AML-193 (cell line): ENCODE measurements at regions not wholly inside any gene's neighbourhood (a gene's known extent, or its start where the extent isn't known, plus 50 kb on each side); places are given as distances from the start of the nearest gene placed in this dataset.
"Not testable (repeated sequence)": the region's sequence is repeated elsewhere in the genome, so short reads cannot be mapped to it uniquely, and the experiment has no call there.

Source experiments
- DNase-seq, 2 experiments: peaks; one replicate each; lab custom pipeline; 2025; lab: John Stamatoyannopoulos, UW

DNA sequence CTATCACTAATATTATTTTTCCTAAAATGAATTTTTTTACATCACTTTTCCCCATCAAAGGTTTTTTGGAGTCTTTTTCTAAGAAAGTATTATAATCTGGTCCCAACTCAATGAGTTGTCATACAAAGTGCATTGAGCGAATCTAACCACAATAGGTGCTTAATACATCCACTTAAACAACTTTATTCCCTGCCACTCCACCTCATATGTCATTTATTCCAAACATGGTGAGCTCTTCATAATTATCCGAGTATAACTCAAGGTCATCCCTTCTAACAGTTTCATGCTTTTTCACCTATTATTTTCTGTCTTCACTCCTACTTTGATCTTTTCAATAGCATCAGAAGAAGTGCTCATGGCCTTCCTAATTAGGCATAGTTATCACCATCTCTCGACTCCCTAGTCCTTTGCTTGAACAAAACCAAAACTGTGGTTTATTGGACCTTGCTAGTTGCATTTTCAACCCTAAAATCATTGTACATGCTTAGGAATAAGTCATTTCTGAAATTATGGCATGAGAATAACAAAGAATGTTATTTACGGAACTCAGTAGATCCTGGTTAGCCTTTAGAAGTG is 754.7 kb upstream of the CTNND2 start:
- no peak for DNase-seq

DNA sequence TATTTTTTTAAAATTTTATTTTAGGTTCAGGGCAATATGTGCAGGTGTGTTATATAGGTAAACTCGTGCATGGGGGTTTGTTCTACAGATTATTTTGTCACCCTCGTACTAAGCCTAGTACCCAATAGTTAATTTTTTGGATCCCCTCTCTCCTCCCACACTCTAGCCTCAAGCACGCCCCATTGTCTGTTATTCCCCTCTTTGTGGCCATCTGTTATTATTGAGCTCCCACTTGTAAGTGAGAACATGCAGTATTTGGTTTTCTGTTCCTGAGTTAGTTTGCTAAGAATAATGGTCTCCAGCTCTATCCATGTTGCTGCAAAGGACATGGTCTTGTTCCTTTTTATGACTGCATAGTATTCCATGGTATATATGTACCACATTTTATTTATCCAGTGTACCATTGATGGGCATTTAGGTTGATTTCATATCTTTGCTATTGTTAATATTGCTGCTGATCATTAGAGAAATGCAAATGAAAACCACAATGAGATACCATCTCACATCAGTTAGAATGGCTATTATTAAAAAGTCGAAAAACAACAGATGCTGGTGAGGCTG is 753.7 kb upstream of the CTNND2 start:
- DNase-seq, result not testable (repeated sequence)

DNA sequence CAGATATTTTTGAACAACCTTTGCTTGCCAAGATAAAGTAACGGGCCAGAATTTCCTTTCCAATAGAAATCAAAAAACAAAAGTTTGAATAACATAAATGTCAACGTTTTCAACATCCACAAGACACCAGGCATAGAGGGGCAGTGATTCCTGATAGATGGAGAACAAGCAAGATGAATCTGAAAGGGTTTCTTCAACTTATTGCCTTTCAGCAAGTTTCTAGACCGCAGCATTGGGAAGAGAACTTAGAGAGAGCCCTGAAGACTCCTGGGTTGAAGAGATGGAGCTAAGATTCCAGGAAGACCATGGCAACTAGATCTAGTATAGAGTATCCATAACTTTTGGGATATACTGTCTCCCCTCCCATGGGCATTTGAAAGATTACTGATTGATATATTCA is 751.4 kb upstream of the CTNND2 start:
- DNase-seq, result no peak

DNA sequence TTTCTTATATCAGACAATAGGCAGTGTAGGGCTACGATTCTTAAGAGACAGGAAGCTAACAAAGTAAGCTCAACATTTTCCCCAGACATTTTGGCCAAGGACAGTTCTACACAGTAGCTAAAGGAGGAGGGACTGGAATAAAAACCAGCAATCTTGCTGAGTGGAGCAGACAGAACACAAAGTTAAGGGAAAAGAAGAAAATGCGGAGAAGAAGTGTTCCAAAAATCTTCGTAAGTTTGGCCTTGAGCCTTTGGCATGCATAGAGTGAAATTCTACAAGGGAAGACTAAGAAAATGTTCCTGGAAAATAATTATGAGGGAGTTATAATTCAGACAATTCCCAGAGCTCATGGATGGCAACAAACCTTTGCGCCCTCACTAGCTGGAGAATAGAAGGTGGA is 748.0 kb upstream of the CTNND2 start:
- no peak for DNase-seq

DNA sequence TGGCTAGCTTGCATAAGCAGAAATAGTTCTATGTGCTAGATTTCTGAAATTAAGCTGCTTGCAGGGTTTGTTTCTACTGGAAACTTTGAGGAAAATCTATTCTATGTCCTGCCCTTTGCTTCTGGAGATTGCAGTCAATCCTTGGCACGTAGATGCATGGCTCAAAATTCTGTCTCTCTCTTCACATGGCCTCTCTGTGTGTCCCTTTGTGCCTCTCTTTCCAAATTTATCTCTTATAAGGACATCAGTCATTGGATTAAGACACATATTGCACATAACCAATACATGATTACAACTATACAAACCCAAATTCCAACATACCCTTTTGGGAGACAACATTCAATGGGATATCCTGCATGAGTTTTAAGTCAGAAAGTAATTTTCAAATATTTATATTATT is 744.3 kb upstream of the CTNND2 start:
- DNase-seq, result no peak

DNA sequence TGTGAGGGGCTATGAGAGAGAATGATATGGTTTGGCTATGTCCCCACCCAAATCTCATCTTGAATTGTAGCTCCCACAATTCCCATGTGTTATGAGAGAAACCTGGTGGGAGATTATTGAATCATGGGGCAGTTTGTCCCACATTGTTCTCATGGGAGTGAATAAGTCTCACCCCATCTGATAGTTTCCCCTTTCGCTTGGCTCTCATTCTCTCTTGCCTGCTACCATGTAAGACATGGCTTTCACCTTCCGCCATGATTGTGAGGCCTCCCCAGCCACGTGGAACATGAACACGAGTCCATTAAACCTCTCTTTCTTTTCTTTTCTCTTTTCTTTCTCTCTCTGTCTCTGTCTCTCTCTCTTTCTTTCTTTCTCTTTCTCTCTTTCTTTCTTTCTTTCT is 743.4 kb upstream of the CTNND2 start:
- DNase-seq, result no peak

DNA sequence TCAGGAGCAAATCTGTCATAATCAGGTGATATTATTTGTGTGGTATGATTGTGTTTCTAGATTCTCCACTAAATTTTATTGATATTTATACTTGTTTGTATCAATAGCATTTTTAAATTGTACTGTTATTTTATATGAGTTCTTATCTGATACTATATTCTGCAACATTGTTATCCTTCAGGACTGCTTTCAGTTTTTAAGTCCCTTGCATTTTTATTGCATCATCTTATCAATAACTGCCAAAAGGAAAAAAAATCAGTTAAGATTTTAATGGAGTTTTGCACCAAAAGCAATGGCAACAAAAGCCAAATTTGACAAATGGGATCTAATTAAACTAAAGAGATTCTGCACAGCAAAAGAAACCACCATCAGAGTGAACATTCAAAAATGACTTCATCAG is 741.3 kb upstream of the CTNND2 start:
- DNase-seq, result no peak

DNA sequence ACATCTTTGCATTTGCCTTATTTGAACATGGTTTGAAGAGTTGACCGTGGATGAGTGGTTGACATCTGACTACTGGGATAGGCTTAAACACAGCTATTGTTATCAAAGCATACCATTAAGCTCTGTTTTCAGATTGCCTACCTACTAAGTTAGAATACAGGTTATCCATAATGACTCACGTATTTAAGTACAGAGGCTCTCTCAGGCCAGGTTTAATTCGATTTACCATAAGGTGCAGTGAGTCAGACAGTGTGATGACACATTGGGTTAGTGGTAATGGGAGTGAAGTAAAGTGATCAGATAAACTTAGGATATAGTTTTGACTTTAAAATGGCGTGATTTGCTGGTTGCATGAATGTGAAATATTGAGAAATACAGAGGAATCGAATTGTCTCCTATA is 732.0 kb upstream of the CTNND2 start:
- DNase-seq, result no peak

DNA sequence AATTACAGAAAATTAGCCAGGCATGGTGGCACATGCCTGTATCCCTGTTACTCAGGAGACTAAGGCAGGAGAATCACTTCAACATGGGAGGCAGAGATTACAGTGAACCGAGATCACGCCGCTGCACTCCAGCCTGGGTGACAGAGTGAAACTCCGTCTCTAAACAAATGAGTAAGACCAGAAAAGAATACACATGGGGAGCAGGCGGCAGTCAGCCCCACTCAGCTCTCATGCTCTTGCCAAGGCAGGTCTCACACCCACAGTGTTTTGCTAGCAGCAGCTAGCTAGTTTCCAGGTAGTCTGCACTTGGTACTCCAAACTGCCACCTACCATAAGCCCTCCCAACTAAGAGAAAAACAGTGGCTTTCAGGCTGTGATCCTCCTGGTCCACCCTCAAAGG is 722.3 kb upstream of the CTNND2 start:
- no peak for DNase-seq

DNA sequence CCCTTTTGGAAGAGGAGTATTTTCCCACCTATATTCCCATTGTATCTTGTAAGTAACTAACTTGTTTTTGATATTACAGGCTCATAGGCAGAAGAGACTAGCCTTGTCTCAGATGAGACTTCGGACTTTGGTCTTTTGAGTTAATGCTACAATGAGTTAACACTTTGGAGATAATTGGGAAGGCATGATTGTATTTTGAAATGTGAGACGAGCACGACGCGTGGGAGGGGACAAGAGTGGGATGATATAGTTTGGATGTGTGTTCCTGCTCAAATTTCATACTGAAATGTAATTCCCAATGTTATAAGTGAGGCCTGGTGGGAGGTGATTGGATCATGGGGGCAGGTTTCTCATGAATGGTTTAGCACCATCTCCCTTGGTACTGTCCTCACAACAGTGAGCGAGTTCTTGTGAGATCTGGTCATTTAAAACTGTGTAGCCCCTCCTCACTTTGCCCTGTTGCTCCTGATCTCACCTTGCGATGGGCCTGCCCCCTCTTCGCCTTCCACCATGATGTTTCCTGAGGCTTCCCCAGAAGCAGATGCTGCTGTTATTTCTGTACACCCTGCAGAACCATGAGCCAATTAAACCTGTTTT is 721.5 kb upstream of the CTNND2 start:
- DNase-seq, result no peak

DNA sequence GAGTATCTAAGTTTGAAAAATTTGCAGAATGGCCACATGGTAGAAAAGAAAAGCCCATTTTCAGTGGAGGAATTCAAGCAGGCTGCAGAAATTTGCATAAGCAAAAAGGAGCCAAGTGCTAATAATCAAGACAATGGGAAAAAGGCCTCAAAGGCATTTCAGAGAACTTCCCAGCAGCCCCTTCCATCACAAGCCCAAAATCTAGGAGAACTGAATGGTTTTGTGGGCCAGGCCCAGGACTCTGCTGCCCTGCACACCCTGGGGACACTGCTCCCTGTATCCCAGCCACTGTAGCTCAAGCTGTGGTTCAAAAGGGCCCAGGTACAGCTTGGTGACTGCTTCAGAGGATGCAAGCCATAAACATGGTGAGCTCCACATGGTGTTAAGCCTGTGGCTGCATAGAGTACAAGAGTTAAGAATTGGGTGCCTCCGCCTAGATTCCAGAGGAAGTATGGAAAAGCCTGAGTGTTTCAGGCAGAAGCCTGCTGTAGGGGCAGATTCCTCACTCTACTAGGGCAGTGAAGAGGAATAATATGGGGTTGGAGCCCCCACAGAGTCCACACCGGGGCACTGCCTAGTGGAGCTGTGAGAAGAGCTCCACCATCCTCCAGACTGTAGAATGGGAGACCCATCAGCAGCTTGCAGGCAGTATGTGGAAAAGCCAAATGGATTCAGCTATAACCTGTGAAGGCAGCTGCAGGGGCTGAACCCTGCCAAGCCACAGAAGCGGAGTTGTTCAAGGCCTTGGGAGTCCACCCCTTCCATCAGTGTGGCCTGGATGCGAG is 720.7 kb upstream of the CTNND2 start:
- no peak for DNase-seq

DNA sequence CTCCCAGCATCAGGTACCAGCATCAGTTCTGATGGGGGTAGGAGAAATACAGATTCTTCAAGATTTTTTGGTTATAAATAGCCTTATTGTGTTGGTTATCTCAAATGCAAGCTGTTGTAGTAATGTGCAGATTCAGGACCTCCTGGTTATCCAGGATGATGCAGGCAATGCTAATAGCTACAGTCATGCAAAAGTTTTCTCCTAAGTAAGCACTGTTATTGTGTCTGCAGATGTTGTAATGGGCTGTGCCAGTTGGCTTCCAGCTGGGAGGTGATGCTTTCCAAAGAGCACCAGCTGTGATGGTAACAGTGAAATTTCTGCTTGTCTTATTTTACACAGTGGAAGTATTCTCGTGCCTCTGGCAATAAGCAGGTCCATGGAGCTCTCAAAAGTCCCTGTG is 719.2 kb upstream of the CTNND2 start:
- no peak for DNase-seq

DNA sequence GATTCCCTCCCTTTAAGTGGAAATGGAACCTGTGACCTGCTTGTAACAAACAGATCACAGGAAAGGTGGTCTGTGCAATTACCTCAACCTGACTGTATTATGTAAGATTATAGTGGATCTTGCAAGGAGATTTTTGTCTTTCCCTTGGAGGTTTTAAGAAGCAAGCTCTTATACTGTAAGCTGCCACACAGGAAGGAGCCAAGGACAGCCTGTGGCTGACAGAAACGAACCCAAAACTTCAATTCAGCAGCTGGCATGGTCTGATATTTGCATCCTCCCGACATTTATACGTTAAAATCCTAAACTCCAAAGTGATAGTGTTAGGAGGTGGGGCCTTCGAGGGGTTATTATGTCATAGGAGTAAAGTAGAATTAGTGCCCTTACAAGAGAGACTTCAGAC is 711.8 kb upstream of the CTNND2 start:
- DNase-seq, result no peak

DNA sequence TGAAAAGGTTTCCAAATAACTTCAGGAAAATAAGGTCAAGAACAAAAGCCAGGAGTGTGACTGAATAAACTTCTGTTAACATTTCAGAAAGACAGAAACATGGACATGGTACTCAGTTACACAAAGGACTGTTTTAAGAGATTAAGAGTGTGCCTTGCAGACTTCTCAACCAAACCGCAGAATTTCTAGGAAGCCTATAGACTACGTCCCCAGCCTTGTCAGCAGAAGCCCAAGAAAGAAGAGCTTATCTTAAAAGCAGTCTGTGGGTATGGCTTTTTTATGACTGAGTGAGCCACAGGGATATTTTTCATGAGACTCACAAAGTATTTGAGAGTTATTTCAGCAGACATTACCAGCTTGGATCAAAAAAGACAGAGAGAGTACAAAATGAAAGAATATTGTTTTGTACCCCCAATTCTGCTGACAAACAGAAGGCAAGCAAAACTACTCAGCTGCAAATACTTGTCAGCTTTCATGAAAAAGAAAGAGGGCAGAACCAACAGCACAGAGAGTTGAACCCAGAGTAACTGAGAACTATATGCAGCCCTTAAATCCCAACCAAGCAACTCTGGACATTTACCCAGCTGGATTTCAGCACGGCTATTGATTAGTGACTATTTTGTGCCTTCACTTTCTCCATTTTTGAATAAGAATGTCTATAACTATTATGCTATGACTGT is 711.0 kb upstream of the CTNND2 start:
- DNase-seq, result no peak

DNA sequence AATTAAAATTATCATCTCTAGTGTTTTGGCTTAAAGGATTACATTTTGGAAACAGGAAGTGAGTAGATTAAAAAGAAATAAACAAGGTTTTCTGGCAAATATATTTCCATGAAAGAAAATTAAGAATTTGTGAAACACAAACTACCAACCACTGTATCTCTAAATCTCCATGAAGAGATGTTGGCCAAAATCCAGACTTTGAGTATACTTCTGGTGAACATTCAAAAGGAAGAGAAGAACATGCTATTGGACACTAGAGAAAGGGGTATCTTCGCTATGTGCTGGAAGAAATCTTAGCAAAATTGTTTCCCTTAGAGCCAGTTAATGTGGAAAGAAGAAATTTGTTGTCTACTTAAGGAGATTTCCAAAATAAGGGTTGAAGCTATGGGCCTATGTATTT is 710.4 kb upstream of the CTNND2 start:
- no peak for DNase-seq

DNA sequence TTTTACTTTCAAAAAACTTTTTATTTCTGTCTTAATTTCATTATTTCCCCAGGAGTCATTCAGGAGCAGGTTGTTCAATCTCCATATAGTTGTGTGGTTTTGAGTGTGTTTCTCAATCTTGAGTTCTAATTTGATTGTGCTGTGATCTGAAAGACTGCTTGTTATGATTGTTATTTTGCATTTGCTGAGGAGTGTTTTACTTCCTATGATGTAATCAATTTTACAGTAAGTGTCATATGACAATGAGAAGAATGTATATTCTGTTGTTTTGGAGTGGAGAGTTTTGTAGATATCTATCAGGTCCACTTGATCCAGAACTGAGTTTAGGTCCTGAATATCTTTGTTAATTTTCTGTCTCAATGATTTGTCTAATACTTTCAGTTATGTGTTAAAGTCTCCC is 706.9 kb upstream of the CTNND2 start:
- no peak for DNase-seq

DNA sequence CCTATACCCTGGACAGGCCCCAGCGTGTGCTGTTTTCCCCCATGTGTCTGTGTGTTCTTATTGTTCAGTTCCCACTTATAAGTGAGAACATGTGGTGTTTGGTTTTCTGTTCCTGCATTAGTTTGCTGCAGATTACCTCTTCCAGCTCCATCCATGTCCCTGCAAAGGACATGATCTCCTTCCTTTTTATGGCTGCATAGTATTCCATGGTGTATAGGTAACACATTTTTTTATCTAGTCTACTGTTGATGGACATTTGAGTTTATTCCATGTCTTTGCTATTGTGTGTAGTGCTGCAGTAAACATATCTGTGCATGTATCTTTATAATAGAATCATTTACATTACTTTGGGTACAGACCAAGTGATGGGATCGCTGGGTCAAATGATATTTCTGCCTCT is 703.6 kb upstream of the CTNND2 start:
- DNase-seq, result not testable (repeated sequence)

DNA sequence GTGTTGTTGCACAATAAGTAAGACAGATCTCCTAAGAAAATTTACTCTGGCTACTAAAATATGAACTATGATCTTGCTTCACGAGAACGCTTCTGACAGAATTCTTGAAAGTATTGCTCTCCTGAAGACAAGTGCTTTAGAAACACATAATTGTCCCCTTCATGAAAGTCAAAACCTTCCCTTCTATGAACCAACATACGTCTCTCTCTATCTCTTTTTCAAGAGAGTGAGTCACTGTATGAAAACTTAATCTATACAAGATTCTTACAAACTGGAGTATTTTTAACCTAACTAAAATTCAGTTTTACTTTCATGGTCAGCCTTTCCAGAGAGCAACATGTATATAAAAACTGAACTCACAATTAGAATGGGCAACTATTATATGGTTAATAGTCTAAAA is 688.0 kb upstream of the CTNND2 start:
- no peak for DNase-seq

DNA sequence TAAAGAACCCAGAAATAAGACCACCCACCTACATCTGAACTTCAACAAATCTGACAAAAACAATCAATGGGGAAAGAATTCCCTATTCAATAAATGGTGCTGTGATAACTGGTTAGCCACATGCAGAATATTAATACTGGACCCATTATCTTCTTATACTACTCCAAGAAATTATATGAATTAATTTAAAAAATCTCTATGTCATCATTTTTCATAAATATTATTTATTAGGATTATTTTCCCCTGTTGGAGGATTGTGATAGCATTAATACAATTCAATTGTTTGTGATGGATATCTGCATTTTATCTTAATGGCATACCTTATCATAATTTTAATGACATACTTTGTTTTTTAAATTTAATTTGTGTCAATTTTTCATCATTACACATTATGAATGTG is 682.2 kb upstream of the CTNND2 start:
- DNase-seq, result no peak

DNA sequence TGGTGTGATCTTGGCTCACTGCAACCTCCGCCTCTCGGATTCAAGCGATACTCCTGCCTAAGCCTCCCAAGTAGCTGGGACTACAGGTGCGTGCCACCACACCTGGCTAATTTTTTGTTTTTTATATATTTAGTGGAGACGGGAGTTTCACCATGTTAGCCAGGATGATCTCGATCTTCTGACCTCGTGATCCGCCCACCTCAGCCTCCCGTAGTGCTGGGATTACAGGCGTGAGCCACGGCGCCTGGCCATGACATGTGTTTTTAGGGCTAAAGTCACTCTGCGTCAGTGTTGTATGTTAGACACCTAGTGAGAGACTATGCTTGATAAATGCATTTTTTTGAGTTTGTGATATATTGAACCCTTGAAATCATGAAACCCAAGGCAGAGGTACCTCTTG is 674.6 kb upstream of the CTNND2 start:
- not testable (repeated sequence) for DNase-seq

DNA sequence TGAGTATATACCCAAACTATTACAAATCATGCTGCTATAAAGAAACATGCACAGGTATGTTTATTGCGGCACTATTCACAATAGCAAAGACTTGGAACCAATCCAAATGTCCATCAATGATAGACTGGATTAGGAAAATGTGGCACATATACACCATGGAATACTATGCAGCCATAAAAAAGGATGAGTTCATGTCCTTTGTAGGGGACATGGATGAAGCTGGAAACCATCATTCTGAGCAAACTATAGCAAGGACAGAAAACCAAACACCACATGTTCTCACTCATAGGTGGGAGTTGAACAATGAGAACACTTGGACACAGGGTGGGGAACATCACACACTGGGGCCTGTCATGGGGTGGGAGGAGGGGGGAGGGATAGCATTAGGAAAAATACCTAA is 672.7 kb upstream of the CTNND2 start:
- DNase-seq, result not testable (repeated sequence)

DNA sequence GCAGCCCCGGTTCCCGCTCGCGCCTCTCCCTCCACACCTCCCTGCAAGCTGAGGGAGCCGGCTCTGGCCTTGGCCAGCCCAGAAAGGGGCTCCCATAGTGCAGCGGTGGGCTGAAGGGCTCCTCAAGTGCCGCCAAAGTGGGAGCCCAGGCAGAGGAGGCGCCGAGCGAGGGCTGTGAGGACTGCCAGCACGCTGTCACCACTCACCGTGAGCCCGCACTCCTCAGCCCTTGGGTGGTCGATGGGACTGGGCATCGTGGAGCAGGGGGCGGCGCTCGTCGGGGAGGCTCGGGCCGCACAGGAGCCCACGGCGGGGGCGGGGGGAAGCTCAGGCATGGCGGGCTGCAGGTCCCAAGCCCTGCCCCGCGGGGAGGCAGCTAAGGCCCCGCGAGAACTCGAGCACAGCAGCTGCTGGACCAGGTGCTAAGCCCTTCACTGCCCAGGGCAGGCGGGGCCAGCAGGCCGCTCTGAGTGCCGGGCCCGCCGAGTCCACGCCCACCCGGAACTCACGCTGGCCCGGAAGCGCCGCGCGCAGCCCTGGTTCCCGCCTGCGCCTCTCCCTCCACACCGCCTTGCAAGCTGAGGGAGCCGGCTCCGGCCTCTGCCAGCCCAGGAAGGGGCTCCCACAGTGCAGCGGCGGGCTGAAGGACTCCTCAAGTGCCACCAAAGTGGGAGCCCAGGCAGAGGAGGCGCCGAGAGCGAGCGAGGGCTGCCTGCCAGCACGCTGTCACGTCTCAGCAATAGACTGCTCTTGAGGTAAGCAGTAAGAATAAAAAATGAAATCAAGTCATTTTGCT is 670.2 kb upstream of the CTNND2 start:
- DNase-seq, result not testable (repeated sequence)
